ENCODE measurements at regions not wholly inside any gene's neighbourhood (a gene's known extent, or its start where the extent isn't known, plus 50 kb on each side); places are given as distances from the start of the nearest gene placed in this dataset.
"Not testable (repeated sequence)": the region's sequence is repeated elsewhere in the genome, so short reads cannot be mapped to it uniquely, and the experiment has no call there.

DNA sequence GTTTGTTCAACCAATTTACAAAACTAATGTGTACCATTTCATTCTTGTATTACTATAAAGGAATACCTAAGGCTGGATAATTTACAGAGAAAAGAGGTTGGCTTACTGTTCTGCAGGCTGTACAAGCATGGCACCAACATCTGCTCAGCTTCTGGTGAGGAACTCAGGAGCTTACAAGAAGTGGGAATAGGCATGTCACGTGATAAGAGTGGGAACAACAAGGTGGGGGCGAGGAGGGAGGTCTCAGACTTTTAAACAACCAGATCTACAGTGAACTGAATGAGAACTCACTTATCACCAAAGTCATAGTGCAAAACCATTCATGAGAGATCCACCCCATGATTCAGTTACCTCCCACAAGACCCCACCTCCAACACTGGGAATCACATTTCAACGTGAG, 1178.0 kb downstream of the REEP3 start:
- Histone ChIP-seq H3K36me3 (no peaks in the 10 kb centered on the region), H3K9me3 (peaks cover 4% of the 10 kb centered on the region), H3K27ac (no peak overlapping the region), H3K4me3 (no peak overlapping the region), H3K27me3 (no peaks in the 10 kb centered on the region), H3K4me1 (no peaks in the 10 kb centered on the region)
- TF ChIP-seq, protein P1, sequence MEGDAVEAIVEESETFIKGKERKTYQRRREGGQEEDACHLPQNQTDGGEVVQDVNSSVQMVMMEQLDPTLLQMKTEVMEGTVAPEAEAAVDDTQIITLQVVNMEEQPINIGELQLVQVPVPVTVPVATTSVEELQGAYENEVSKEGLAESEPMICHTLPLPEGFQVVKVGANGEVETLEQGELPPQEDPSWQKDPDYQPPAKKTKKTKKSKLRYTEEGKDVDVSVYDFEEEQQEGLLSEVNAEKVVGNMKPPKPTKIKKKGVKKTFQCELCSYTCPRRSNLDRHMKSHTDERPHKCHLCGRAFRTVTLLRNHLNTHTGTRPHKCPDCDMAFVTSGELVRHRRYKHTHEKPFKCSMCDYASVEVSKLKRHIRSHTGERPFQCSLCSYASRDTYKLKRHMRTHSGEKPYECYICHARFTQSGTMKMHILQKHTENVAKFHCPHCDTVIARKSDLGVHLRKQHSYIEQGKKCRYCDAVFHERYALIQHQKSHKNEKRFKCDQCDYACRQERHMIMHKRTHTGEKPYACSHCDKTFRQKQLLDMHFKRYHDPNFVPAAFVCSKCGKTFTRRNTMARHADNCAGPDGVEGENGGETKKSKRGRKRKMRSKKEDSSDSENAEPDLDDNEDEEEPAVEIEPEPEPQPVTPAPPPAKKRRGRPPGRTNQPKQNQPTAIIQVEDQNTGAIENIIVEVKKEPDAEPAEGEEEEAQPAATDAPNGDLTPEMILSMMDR (IDR thresholded peaks at IDR 0.05): no peak
- TF ChIP-seq POLR2AphosphoS5 (IDR thresholded peaks at IDR 0.05) (no peak), EP300 (IDR thresholded peaks at IDR 0.05) (no peak), POLR2A (IDR thresholded peaks at IDR 0.05) (no peak)
- DNase-seq (ENCODE audit: low spot score in 2 of 2): no peak
- 46% methylated on average over 3 of the region's 3 CpGs for whole genome bisulfite sequencing

DNA sequence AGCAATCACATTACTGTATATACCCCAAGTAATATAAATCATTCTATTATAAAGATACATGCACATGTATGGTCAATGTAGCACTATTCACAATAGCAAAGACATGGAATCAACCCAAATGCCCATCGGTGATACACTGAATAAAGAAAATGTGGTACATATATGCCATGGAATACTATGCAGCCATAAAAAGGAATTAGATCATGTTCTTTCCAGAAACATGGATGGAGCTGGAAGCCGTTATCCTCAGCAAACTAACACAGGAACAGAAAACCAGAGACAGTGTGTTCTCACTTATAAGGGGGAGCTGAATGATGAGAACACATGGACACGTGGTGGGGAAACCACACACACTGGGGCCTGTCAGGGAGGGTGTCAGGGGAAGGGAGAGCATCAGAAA, 1180.9 kb downstream of the REEP3 start:
- not testable (repeated sequence) for H3K36me3 ChIP-seq; H3K4me1 ChIP-seq; H3K4me3 ChIP-seq; H3K27ac ChIP-seq; H3K9me3 ChIP-seq; DNase-seq (ENCODE audit: low spot score in 2 of 2); H3K27me3 ChIP-seq
- WGBS: 77% methylated on average over 3 of the region's 3 CpGs

DNA sequence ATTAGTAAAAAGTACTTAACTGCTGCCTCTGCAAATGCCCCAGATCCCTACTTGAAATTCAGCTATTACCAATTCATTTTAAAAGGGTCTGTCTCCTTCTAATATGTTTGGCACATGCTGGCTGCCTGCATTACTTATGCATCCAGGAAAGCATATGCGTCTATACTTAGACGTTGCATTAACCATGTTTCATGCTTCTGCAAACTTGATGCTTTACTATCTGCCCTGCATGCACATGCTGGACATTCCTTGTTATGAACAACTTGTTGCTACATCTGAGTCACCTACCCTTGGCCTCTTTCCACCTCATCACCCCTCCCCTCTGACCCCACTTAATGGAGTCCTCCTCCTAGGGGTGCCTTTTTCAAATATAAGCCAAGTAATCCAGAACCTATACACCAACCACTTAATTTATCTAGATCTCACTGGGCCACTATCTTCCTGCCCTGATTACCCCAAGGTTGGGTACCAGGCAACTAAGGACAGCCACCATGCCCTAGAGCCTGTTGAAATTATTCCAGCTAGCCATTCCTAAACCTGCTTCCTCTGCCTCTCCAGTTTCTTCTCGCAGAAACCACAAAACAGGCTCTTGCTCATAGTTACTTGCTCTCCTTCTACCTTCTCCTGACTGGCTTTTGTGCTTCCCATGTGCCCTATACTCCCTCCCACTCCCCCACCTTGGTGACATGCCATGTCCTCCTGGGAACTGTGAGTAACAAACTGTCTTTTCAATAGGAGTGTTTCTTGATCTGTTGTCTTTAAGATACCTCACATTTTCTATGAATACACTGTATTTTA, 1187.9 kb downstream of the REEP3 start:
- TF ChIP-seq POLR2AphosphoS5 (IDR thresholded peaks at IDR 0.05): no peak
- no peak for TF ChIP-seq EP300 (IDR thresholded peaks at IDR 0.05)
- no peak for TF ChIP-seq POLR2A (IDR thresholded peaks at IDR 0.05)
- TF ChIP-seq, protein P1 (IDR thresholded peaks at IDR 0.05): no peak
- H3K4me1 ChIP-seq: no peaks in the 10 kb centered on the region
- no peak overlapping the region for H3K4me3 ChIP-seq
- DNase-seq (ENCODE audit: low spot score in 2 of 2): no peak
- H3K27me3 ChIP-seq: no peaks in the 10 kb centered on the region
- H3K27ac ChIP-seq: no peak overlapping the region
- H3K9me3 ChIP-seq: no peaks in the 10 kb centered on the region
- 83% methylated on average over 3 of the region's 3 CpGs for WGBS
- no peaks in the 10 kb centered on the region for H3K36me3 ChIP-seq

DNA sequence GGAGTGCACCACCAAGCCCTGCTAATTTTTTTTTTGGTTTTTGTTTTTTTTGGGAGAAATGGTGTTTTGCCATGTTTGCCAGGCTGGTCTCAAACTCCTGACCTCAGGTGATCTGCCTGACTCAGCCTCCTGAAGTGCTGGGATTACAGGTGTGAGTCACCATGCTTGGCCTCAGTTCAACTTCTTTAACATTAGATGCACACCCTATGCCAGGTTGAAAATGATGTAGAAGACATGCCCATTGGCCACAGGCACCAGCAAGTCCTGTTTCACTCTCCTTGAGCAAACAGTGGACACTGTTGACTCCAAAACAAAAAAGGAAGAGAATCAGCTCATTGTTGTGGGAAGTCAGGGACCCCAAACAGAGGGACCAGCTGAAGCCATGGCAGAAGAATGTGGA, 1205.3 kb downstream of the REEP3 start:
- H3K4me3 ChIP-seq: no peak overlapping the region
- H3K27ac ChIP-seq: no peak overlapping the region
- no peaks in the 10 kb centered on the region for H3K27me3 ChIP-seq
- H3K4me1 ChIP-seq: peaks cover 2% of the 10 kb centered on the region
- DNase-seq (ENCODE audit: low spot score in 2 of 2): no peak
- TF ChIP-seq, protein P1 (IDR thresholded peaks at IDR 0.05): no peak
- no peak for TF ChIP-seq POLR2AphosphoS5 (IDR thresholded peaks at IDR 0.05)
- TF ChIP-seq POLR2A (IDR thresholded peaks at IDR 0.05): no peak
- TF ChIP-seq EP300 (IDR thresholded peaks at IDR 0.05): no peak
- H3K9me3 ChIP-seq: no peaks in the 10 kb centered on the region
- H3K36me3 ChIP-seq: no peaks in the 10 kb centered on the region

DNA sequence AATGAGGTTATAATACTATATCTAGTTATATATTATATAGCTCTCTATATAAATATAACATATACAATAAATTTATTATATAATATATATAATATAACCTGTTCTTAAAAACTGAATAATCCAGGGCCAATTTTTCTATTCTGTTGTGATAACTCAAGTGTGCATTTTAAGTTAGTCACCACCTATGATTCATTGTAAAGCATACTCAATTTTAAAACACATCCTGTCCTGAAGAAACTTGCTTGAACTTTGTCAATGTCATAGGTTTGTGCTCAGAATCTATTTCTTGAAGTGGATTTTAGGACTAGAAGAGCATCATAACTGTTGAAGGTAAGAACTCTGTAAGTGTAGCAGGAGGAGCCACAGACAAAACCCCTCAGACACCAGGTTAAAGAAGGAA, 1209.8 kb downstream of the REEP3 start:
- Histone ChIP-seq H3K27me3 (no peaks in the 10 kb centered on the region), H3K9me3 (no peaks in the 10 kb centered on the region), H3K36me3 (no peaks in the 10 kb centered on the region), H3K4me3 (no peak overlapping the region), H3K27ac (no peak overlapping the region), H3K4me1 (peaks cover 2% of the 10 kb centered on the region)
- TF ChIP-seq, protein P1 (IDR thresholded peaks at IDR 0.05): no peak
- TF ChIP-seq POLR2A (IDR thresholded peaks at IDR 0.05) (no peak), POLR2AphosphoS5 (IDR thresholded peaks at IDR 0.05) (no peak), EP300 (IDR thresholded peaks at IDR 0.05) (no peak)
- DNase-seq (ENCODE audit: low spot score in 2 of 2): no peak
